MCF 10A (cell line): ENCODE measurements at regions not wholly inside any gene's neighbourhood (a gene's known extent, or its start where the extent isn't known, plus 50 kb on each side); places are given as distances from the start of the nearest gene placed in this dataset.
A peak's percentile ranks its signal among the peaks of the same experiment; 100 is the strongest.

Experiments used
- BruUV-seq: library from RNA; stranded (reverse); fragments of 400-500 nt; replicated peaks from 2 replicates; lab custom pipeline; 2021; lab: Mats Ljungman, UMichigan
- CTCF ChIA-PET: fragments of 300-600 bp; sonication (Branson Sonifier 250); formaldehyde crosslinking; extraction: SDS; loops from one replicate; lab custom pipeline; 2021; ENCODE audit warnings: antibody characterized with exemption, inconsistent platforms; lab: Yijun Ruan, JAX
- POLR2A ChIA-PET: fragments of 300-600, 350-650 bp; sonication (Branson Sonifier 250); formaldehyde crosslinking; extraction: SDS; loops from one replicate; lab custom pipeline; 2020; ENCODE audit warnings: antibody characterized with exemption, inconsistent platforms; lab: Yijun Ruan, JAX
- DNase-seq: peaks from one replicate; pipeline ENCODE4 v3.0.0-alpha.2; 2018; ENCODE audit not compliant: unreplicated experiment
- H3K27ac Mint-ChIP-seq: one replicate; pipeline ENCODE4 v1.8.0; 2022; ENCODE audit warnings: mild to moderate bottlenecking, low read depth, mixed read lengths; ENCODE audit not compliant: unreplicated experiment
- H3K27me3 Mint-ChIP-seq: one replicate; pipeline ENCODE4 v1.8.0; 2022; ENCODE audit warnings: mixed read lengths; ENCODE audit not compliant: insufficient read depth, unreplicated experiment
- H3K36me3 Mint-ChIP-seq: one replicate; pipeline ENCODE4 v1.8.0; 2022; ENCODE audit warnings: mild to moderate bottlenecking, moderate library complexity, mixed read lengths; ENCODE audit not compliant: insufficient read depth, unreplicated experiment
- H3K4me1 Mint-ChIP-seq: one replicate; pipeline ENCODE4 v1.8.0; 2022; ENCODE audit warnings: mixed read lengths; ENCODE audit not compliant: insufficient read depth, unreplicated experiment
- H3K4me3 Mint-ChIP-seq: one replicate; pipeline ENCODE4 v1.8.0; 2022; ENCODE audit warnings: mild to moderate bottlenecking, moderate library complexity, mixed read lengths; ENCODE audit not compliant: unreplicated experiment
- H3K9me3 Mint-ChIP-seq: one replicate; pipeline ENCODE4 v1.8.0; 2022; ENCODE audit warnings: mixed read lengths; ENCODE audit not compliant: unreplicated experiment
- CTCF ChIP-seq: fragments of 200-600 bp; IDR thresholded peaks from one replicate; pipeline ENCODE4 v1.8.0; 2022; ENCODE audit warnings: antibody characterized with exemption, mild to moderate bottlenecking; ENCODE audit not compliant: unreplicated experiment
- intact Hi-C: fragments of 100-400 bp; cut with micrococcal nuclease; formaldehyde crosslinking; loops from 2 replicates; pipeline ENCODE4 v1.14.1; 2022

- CTCF ChIA-PET = interaction anchor here (0.7 kb wide), 2 partner anchors 182 to 1630 kb away, joined by 3 to 5 read pairs; no protein-coding TSS in a partner anchor
- TF ChIP-seq CTCF = no peak
- H3K27ac Mint-ChIP-seq = no peak overlapping the region
- POLR2A ChIA-PET = interaction anchor here (0.6 to 1.0 kb wide), 2 partner anchors 237 to 453 kb away, joined by 3 read pairs; no protein-coding TSS in a partner anchor
- peak; percentile 5 for DNase-seq
- intact Hi-C loops = no loop called here
- BruUV-seq = no TSS peak
- H3K9me3 Mint-ChIP-seq = no peaks in the 10 kb centered on the region
- peaks cover 14% of the 10 kb centered on the region for H3K27me3 Mint-ChIP-seq
- no peak overlapping the region for H3K4me3 Mint-ChIP-seq
- H3K4me1 Mint-ChIP-seq = no peaks in the 10 kb centered on the region
- no peaks in the 10 kb centered on the region for H3K36me3 Mint-ChIP-seq
Measured at GRCh38 chr10:6995831-6996230, 415.0 kb downstream of the SFMBT2 start.

GRCh38 chr10:6995341-6995740 is 415.3 kb upstream of the PRKCQ start:
- CTCF ChIA-PET = interaction anchor here (0.7 kb wide), 2 partner anchors 183 to 1630 kb away, joined by 3 to 5 read pairs; no protein-coding TSS in a partner anchor
- no peak for TF ChIP-seq CTCF
- intact Hi-C loops = no loop called here
- H3K36me3 Mint-ChIP-seq = no peaks in the 10 kb centered on the region
- no peaks in the 10 kb centered on the region for H3K9me3 Mint-ChIP-seq
- H3K27me3 Mint-ChIP-seq = peaks cover 9% of the 10 kb centered on the region
- no peak for DNase-seq
- BruUV-seq = no TSS peak
- H3K4me1 Mint-ChIP-seq = no peaks in the 10 kb centered on the region
- no peak overlapping the region for H3K27ac Mint-ChIP-seq
- POLR2A ChIA-PET = interaction anchor here (0.7 to 1.0 kb wide), 2 partner anchors 65 to 238 kb away, joined by 3 read pairs; no protein-coding TSS in a partner anchor
- H3K4me3 Mint-ChIP-seq = no peak overlapping the region

- CTCF ChIA-PET = no interaction called here
- no peaks in the 10 kb centered on the region for H3K27me3 Mint-ChIP-seq
- no peaks in the 10 kb centered on the region for H3K36me3 Mint-ChIP-seq
- BruUV-seq = no TSS peak
- no peaks in the 10 kb centered on the region for H3K4me1 Mint-ChIP-seq
- intact Hi-C loops = no loop called here
- H3K9me3 Mint-ChIP-seq = no peaks in the 10 kb centered on the region
- TF ChIP-seq CTCF = no peak
- no peak overlapping the region for H3K4me3 Mint-ChIP-seq
- H3K27ac Mint-ChIP-seq = no peak overlapping the region
- POLR2A ChIA-PET = interaction anchor here (0.7 kb wide), 1 partner anchor 21 kb away, joined by 3 read pairs; no protein-coding TSS in a partner anchor
- DNase-seq = no peak
Measured at GRCh38 chr10:6990891-6991290, 410.8 kb upstream of the PRKCQ start.

GRCh38 chr10:6988654-6989053 is 408.6 kb upstream of the PRKCQ start:
- TF ChIP-seq CTCF = no peak
- DNase-seq = no peak
- H3K4me3 Mint-ChIP-seq = no peak overlapping the region
- no peaks in the 10 kb centered on the region for H3K4me1 Mint-ChIP-seq
- BruUV-seq = no TSS peak
- no peaks in the 10 kb centered on the region for H3K9me3 Mint-ChIP-seq
- CTCF ChIA-PET = interaction anchor here (0.6 kb wide), 1 partner anchor 543 kb away, joined by 4 read pairs; no protein-coding TSS in a partner anchor
- intact Hi-C loops = no loop called here
- no peaks in the 10 kb centered on the region for H3K27me3 Mint-ChIP-seq
- POLR2A ChIA-PET = no interaction called here
- H3K27ac Mint-ChIP-seq = no peak overlapping the region
- peaks cover 5% of the 10 kb centered on the region for H3K36me3 Mint-ChIP-seq
